HG03354 (cell line): ENCODE measurements at regions not wholly inside any gene's neighbourhood (a gene's known extent, or its start where the extent isn't known, plus 50 kb on each side); places are given as distances from the start of the nearest gene placed in this dataset.
"Not testable (repeated sequence)": the region's sequence is repeated elsewhere in the genome, so short reads cannot be mapped to it uniquely, and the experiment has no call there.

Experiments used
- ATAC-seq: cut with Tn5 transposase; IDR thresholded peaks from one replicate; pipeline ENCODE4 v1.9.1; 2021; ENCODE audit warnings: mild to moderate bottlenecking; ENCODE audit not compliant: unreplicated experiment, poor library complexity, severe bottlenecking

- peak; percentile 72 for ATAC-seq
These were observed 528.7 kb downstream of the TMA16 start for GRCh38 chr4:164023214-164023613.

GRCh38 chr4:164027805-164028204 is 533.3 kb downstream of the TMA16 start:
- ATAC-seq: peak; percentile 45

- ATAC-seq: no peak
These were observed 545.0 kb downstream of the TMA16 start for GRCh38 chr4:164039482-164039881.

- no peak for ATAC-seq
These were observed 562.1 kb downstream of the TMA16 start for GRCh38 chr4:164056426-164057142.

GRCh38 chr4:164058776-164059445 is 564.4 kb downstream of the TMA16 start:
- no peak for ATAC-seq

- ATAC-seq: no peak
These were observed 566.0 kb downstream of the TMA16 start for GRCh38 chr4:164060456-164060855.

- no peak for ATAC-seq
These were observed 573.9 kb downstream of the TMA16 start for GRCh38 chr4:164068392-164068791.

GRCh38 chr4:164070625-164071024 is 576.1 kb downstream of the TMA16 start:
- no peak for ATAC-seq

GRCh38 chr4:164081371-164081770 is 586.9 kb downstream of the TMA16 start:
- ATAC-seq: no peak

- ATAC-seq: no peak
These were observed 587.3 kb downstream of the TMA16 start for GRCh38 chr4:164081801-164082200.

GRCh38 chr4:164087733-164088132 is 593.2 kb downstream of the TMA16 start:
- ATAC-seq: no peak

- no peak for ATAC-seq
These were observed 601.0 kb downstream of the TMA16 start for GRCh38 chr4:164095313-164096110.

GRCh38 chr4:164096766-164097518 is 602.5 kb downstream of the TMA16 start:
- no peak for ATAC-seq

GRCh38 chr4:164100741-164101365 is 606.4 kb downstream of the TMA16 start:
- ATAC-seq: not testable (repeated sequence)

GRCh38 chr4:164108971-164109370 is 614.5 kb downstream of the TMA16 start:
- no peak for ATAC-seq

GRCh38 chr4:164109503-164109902 is 615.0 kb downstream of the TMA16 start:
- ATAC-seq: no peak

GRCh38 chr4:164115236-164115635 is 620.7 kb downstream of the TMA16 start:
- no peak for ATAC-seq

- ATAC-seq: no peak
These were observed 621.8 kb downstream of the TMA16 start for GRCh38 chr4:164116286-164116685.

- no peak for ATAC-seq
These were observed 619.5 kb upstream of the SMIM31 start for GRCh38 chr4:164134388-164134787.
